HG03460 (cell line): ENCODE measurements at regions not wholly inside any gene's neighbourhood (a gene's known extent, or its start where the extent isn't known, plus 50 kb on each side); places are given as distances from the start of the nearest gene placed in this dataset.
"Not testable (repeated sequence)": the region's sequence is repeated elsewhere in the genome, so short reads cannot be mapped to it uniquely, and the experiment has no call there.

Source experiments
- ATAC-seq: cut with Tn5 transposase; IDR thresholded peaks from one replicate; pipeline ENCODE4 v1.9.1; 2021; ENCODE audit not compliant: unreplicated experiment

GRCh38 chr6:169101981-169102380, 151.7 kb downstream of the THBS2 start:
- ATAC-seq = no peak

DNA sequence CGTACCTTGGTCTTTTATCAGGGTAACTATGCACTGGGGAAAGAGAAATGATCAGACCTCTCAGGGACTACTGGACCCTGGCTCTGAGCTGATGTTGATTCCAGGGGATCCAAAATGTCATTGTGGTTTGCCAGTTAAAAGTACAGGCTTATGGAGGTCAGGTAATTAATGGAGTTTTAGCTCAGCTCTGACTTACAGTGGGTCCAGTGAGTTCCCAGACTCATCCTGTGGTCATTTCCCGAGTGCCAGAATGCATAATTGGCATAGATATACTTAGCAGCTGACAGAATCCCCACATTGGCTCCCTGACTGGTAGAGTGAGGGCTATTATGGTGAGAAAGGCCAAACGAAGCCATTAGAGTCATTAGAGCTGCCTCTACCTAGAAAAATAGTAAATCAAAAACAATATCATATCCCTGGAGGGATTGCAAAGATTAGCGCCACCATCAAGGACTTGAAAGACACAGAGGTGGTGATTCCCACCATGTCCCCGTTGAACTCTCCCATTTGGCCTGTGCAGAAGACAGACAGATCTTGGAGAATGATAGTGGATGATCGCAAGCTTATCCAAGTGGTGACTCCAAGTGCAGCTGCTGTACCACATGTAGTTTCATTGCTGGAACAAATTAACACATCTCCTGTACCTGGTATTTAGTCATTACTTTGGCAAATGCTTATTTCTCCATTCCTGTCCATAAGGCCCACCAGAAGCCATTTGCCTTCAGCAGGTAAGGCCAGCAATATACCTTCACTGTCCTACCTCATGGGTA, 152.4 kb downstream of the THBS2 start:
- no peak for ATAC-seq

DNA sequence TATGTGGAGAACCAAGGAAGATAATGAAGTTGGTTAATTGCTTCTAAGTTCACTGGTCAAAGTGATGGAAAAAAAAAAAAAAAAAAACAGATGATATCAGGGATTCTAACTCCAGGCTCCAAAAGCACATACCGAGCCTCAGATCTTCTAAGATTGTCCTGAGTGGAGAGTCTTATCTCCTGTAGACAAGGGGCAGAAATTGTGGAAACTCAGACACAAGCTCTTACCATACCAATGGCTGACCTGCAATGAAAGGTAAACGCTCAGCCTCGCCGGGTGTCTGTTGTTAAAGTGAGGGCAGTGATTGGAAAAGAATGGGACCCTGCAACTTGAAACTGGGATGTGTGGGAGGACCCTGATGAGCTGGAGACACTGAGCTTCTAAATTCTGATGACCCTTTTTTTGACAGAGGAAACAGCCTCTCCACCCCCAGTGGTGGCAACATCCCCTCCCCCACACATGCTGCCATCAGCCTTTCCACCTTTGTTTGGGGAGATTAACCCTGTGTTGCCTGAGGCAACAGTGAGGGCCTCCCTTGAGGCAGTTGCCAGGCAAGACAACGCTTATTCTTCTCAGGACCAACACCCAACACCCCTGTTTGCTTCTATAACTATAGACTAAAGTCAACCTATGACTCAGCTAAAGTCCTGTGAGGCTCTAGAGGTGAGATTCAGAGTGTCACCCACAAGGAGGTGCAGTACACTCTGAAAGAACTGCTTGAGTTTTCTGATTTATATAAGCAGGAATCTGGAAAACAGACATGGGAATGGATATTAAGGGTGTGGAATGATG, 154.0 kb downstream of the THBS2 start:
- no peak for ATAC-seq

DNA sequence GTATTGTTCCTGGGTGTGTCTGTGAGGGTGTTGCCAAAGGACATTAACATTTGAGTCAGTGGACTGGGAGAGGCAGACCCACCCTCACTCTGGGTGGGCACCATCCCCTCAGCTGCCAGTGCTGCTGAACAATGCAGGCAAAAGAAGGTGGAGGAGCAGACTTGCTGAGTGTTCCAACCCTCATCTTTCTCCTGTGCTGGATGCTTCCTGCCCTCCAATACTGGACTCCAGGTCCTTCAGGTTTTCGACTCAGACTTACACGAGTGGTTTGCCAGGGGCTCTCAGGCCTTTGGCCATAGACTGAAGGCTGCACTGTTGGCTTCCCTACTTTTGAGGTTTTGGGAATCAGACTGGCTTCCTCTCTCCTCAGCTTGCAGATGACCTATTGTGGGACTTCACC, 155.0 kb downstream of the THBS2 start:
- not testable (repeated sequence) for ATAC-seq

- no peak for ATAC-seq
Observed at GRCh38 chr6:169098116-169098515, 155.5 kb downstream of the THBS2 start.

DNA sequence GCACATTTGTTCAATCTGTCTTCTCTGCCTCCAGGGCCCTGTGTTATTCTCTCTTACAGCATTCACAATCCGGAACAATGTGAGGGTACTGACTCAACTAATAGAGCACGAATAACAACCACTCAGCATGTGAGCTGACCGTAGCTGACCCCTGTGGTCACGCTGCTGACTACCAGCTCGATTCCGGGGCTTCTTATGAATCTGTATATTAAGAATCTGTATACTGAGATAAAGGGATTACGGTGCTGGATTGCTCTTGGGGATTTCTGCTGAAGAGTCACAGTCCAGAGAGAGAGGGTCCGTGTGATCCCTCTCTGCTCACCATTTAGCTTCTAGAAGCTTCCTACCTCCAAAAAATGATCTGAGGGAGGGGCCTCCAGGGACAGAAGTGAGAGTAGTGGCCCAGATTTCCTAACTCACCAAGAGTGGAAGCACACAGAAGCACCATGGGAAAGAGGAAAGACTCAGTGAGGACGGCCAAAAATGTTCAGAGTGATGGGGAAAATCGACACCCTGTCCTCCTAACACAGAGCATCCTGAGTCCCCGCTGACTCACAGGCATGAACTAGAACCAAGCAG, 156.2 kb downstream of the THBS2 start:
- ATAC-seq = no peak

- ATAC-seq = no peak
Observed at GRCh38 chr6:169096388-169096787, 157.3 kb downstream of the THBS2 start.

GRCh38 chr6:169095153-169095552, 158.5 kb downstream of the THBS2 start:
- no peak for ATAC-seq

DNA sequence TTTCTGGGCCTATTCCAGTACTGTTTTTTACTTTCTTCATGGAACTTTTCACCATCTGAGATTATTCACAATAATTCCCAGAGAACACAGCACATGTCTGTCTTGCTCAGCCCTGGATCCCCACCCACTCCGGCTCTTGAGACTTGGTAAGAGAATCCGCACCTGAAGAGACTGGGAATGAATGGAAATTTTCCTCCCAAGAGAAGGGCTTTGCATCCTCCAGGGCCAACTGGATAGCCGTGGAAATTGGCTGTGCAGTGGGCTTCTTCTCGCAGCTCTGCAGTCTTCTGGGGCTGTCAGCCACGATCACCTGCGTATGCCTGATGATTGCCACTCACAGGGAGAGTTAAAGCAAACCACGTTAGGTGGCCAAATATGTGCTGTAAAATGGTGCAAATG, 159.1 kb downstream of the THBS2 start:
- no peak for ATAC-seq

DNA sequence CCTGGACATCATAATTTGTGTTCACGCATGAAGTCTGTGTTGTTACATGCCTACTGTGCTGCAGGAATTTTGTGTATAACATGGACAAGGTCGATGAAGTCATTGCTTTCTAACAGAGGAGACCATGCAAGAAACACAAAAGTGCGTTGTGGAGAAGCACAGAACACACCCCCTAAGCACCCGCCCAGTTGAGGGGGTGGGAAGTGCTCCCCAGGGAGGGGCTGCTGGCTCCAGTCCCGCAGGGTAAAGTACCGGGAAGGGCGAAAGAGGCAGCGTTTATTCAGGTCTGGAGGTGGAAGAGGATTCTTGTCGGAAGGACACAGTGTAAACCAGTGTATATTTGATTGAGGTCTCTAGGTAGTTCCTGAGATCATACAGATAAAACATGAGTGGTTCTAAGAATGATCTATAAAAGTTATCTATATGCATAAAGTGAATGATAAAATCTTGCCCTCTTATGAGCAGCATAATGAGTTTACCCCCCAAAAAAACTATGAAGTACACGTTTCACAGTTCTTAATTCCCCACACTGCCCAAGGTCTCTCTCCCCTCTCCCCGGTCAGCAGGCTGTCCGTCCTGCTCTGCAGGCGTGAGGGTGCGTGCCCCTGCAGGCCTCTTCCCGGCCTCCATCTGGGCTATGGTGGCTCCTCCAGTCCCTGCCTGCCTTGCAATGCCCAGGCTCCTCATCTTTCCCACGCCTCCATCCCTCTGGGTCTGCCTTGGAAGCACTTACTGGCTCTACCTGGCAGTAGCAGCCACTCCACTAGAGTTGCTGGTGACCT, 159.7 kb downstream of the THBS2 start:
- ATAC-seq = no peak

- ATAC-seq = no peak
Observed at GRCh38 chr6:169093066-169093723, 160.5 kb downstream of the THBS2 start.

DNA sequence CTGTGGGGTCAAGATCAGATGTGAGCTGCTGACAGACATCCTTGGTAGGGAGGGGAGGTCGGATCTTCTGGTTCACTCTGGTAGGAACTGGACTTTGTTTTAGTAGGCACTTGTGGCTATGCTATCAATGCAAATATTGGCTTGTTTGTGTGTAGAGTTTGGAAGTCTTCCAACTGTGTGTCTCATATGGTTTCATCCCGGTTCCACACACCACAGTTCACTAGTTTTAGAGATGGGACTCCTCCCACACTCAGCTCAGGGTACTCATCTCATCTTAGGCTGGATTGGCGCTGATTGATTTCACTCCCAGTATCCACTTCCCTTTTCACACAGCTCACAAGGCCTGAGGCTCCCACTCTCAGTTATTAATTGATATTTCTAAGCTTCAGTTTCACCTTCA, 161.3 kb downstream of the THBS2 start:
- ATAC-seq = peak; percentile 77

DNA sequence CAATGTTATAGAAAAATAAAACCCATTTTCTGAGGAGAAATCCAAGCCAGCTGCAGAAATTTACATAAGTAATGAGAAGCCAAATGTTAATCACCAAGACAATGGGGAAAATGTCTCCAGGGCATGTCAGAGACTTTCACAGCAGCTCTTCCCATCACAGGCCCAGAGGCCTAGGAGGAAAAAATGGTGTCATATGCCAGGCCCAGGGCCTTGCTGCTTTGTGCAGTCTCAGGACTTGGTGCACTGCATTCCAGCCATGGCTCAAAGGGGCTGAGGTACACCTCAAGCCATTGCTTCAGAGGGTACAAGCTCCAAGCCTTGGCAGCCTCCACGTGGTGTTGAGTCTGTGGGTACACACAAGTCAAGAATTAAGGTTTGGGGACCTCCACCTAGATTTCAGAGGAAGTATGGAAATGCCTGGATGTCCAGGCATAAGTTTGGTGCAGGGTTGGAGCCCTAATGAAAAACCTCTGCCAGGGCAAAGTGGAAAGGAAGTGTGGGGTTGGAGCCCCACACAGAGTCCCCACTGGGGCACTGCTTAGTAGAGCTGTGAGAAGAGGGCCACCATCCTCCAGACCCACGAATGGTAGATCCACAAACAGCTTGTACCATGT, 163.0 kb downstream of the THBS2 start:
- not testable (repeated sequence) for ATAC-seq

- no peak for ATAC-seq
Observed at GRCh38 chr6:169088762-169089161, 164.9 kb downstream of the THBS2 start.

DNA sequence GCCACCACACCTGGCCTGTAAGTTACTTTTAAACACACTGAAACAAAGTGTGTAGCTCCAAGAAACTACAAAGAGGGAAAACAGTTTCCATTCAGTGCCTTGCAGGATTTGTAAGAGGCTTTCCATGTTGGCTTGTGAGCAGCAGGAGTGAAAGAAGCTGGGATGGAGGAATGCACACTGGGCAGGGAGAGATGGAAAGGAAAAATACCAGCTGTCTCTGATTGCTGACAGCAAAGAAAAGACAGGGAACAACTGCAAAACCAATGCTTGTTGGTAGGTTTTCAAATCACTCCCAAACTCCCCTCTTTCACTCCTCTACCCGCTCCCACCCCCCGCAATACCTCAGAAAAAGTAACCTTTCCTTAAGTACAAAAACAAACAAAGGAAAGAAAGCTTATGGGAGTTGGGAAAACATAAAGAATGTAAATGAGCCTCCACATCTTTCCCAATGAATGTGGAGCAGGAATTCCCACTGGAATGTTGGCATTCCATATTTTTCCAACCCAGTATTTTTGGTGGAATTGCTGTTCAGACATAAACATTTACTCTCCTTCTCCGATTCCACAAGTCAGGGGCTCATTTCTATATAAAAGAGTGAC, 166.1 kb downstream of the THBS2 start:
- ATAC-seq = no peak

GRCh38 chr6:169086616-169087015, 167.0 kb downstream of the THBS2 start:
- ATAC-seq = not testable (repeated sequence)

DNA sequence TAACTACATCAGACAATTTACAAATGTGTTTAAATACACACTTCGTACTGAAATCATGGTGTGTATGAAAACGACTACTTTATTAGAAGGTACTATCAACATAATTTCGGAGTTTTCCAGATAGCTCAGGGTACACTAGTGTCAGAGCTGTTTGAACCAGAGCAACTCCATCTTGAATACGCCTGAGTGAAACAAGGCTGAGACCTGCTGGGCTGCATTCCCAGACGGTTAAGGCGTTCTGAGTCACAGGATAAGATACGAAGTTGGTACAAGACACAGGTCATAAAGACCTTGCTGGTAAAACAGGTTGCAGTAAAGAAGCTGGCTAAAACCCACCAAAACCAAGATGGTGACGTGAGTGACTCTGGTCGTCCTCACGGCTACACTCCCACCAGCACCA, 167.6 kb downstream of the THBS2 start:
- no peak for ATAC-seq

GRCh38 chr6:169085466-169085865, 168.2 kb downstream of the THBS2 start:
- ATAC-seq = no peak

DNA sequence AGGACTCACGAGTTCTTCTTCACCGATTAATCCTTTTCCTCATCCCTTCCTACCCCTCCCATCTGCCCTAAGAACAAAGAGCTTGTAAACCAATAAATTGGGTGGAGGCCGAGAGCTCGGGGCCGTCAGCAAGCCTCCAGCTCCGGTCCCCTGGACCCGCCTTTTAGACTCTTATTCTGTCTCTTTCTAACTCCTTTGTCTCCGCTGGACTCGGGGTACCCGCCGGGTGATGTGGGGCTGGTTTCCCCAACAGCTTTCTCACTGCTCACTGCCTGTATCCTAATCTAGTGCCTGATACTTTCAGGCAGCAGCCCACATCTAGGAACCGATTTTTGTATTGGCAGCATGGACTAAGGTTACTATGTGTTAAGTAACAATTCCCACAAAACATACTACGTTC, 169.1 kb downstream of the THBS2 start:
- not testable (repeated sequence) for ATAC-seq

DNA sequence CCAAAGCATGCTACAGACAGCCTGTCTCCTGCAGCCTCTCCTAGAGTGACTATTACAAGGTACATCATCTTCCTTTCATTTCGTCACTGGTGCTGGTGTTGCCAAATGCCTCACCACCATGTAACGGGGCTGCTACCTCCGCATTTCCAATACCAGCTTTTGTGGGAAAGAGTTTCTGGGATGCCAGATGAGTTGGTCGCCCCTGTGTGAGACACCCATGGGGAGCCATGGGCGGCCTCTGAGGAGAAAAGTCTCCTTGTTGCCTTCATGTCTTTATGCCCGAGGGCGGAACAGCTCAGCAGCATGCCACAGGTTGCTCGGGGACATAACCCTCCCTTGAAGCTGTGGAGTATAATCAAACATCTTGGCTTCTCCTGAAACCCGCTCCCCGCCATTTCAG, 169.6 kb downstream of the THBS2 start:
- no peak for ATAC-seq
